ENCODE measurements at regions not wholly inside any gene's neighbourhood (a gene's known extent, or its start where the extent isn't known, plus 50 kb on each side); places are given as distances from the start of the nearest gene placed in this dataset.
A peak's percentile ranks its signal among the peaks of the same experiment; 100 is the strongest.
"Not testable (repeated sequence)": the region's sequence is repeated elsewhere in the genome, so short reads cannot be mapped to it uniquely, and the experiment has no call there.

DNA sequence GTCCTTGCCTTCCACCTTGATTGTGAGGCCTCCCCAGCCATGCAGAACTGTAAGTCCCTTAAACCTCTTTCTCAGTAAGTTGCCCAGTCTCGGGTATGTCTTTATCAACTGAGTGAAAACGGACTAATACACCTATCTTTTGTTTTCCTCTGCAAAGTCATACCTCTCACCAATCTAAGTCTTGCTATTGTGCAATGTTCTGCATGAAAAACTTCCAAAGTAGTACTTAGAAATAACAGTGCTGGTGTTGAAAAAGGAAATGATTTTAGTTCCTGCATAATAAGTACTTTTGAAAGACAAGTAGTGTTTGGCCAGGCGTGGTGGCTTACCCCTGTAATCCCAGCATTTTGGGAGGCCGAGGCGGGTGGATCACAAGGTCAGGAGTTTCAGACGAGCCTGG lies 573.5 kb downstream of the ANKRD50 start:
- DNase-seq = no peak

DNA sequence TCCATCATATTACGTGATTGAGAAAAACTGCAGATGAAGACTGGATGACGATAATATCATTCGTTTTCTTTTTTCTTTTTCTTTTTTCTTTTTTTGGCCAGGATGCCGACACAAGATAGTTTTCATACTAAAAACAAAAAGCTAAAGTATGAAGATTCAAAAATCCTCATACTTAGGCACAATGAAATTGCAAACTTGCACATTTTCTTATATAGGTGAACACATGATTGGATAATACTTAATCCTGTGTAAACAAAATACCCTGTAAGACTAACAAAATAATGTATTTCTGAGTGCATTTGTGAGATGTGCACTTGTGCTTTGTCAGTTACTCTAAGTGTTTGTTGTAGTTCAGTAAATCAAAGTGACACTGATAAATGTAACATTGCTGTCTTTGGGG lies 568.9 kb downstream of the ANKRD50 start:
- DNase-seq = no peak

DNA sequence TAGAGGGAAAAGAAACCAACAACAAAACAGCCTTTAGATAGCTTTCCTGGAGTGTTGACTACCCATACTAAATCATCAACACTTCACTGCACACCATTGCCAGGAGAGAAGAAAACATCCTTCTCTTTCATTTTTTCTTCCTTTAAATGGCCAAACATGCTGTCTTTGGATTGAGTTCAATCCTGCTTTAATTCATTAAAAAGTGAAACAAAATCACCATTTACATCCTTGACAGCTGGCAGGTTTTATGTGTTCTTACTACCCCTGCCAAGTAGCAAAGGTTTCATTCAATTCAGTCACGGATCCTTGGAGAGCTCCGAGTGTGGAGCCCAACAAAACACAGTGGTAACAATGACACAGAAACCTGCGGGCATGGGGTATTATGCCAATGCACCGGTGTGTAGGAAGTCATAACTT lies 568.3 kb downstream of the ANKRD50 start:
- peak; percentile 49 for DNase-seq

DNA sequence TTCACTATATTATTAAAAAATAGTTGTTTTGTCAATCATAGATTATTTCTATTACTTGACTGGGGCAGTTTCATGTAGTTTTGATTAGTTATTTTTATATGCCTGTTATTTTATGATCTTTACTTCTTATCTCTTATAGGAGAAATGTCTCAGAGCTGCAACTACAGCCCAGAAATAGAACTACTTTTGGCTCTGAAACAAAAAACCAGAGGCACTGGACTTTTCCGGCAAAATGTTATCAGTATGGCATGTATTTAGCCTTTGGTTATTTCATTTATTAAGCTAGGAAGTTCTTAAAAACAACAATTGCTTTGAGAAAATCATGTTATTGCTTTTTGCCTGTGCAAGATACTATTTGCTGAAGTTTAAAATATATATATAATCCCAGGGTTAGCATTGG lies 566.5 kb downstream of the ANKRD50 start:
- DNase-seq = no peak

DNA sequence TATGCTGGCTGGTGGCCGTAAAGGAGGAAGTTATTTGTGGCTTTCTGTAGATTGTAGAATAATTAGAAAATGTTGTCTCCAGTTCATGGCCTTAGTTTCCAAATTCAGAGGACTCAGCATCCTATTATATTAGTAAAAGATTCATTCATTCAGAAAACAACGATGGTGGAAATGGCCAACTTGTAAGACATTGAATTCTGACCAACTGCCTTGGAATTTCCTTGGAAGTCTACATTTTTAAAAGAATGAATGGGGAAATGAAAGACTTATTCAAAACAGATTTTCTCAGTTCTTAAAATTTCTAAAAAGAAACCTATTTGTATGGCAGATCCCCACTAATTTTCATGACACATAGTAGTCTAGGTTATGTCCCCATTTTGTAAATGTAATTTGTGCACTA lies 561.5 kb downstream of the ANKRD50 start:
- DNase-seq = no peak

DNA sequence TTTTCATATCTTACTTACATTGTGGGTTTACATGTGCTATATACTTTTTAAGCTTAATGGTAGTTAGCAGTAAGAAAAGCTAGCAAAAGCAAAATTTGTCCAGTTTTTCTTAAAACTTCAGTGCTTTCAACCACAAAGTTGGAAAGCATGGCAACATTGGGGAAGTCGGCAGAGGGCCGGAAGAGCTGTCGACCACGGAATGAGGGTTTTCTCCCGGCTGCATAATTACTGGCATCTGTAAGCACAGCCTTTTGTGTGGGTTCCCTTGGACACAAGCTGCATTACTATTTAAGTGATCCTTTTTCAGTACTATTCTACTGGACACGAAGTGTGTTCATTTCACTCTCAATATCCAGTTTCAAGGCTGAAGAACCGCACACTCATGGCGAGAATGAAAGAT lies 560.4 kb downstream of the ANKRD50 start:
- DNase-seq = no peak

DNA sequence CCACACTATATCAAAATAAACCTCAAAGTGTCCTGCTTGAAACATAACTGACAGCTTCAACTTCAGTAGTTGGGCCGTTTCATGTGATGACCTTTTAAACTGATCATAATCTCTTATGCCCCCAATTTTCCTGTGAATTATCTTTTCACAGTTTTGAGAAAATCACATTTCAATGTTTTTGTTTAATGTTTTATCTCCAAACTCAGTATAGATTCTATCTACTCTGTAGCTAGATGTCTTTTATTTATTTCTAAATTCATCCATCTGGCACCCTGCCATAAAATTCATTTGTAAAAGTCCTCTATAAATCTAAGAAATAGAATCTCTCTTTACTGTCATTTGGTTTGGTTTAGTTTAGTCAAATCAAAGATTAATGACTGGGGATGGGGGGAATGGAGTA lies 557.3 kb downstream of the ANKRD50 start:
- no peak for DNase-seq

DNA sequence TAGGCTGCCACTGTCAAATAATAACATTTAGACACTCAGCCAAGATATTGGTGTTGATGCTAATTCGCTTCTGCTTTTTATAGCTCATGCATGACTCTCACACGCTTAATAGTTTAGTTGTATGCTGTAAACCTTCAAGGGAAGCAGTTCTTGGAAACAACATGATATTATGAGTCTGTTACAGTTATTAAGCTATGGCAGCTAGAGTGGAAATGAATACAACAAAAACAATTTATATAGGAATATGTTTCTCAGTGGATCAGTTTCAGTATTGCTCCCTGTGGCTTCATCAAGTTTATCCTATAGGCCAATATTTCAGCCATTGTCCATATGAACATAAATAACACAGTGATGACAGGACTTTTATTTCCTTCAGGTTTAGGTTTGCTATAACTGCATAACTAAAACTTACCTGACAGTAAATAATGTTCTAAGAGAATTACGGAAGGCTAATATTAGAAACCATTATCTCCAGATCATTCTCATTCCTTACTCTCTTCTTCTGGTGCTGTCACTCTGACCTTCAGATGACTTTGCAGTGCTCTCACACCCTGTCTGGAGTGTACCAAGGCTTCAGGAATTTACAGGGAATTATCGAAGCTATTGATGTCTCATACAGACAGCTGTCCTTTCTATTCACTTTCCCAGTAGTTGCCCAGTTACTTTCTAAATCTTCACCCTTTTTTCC lies 555.0 kb downstream of the ANKRD50 start:
- no peak for DNase-seq

DNA sequence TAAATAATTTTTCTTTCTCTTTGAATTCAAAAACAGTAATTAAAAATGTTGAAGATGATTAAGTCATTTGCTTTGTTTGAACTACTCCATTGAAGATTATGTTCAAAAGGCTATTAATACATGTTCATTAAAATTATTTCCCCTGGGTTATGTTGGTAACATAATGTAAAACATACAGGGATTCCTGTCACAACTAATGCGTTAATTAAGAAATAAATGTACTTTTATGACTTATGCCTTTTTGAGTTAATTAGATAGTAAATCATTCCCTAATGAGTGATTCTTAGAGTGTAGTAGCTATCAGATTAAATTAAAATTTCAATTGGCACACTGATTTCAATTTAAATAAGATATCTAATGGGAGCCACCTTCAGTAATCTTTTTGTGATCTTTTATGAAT lies 549.1 kb downstream of the ANKRD50 start:
- no peak for DNase-seq

DNA sequence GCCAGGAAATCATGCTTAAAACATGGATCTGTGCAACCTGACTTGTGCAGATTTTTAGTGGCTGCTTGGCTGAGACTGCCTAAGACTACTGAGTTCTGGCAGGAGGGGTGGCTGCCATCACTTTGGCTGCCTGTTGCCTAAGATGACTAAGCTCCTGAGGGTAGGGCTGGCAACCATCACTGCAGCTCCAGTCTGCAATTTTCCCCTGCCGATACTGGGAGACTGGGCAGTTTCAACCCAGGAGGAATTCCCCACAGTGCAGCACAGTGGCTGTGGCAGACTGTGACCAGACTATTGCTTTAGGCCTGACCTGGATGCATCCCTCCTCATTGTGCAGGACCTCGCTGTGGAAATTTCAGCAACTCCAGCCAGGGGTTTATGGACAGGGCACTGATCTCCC lies 544.9 kb downstream of the ANKRD50 start:
- no peak for DNase-seq

DNA sequence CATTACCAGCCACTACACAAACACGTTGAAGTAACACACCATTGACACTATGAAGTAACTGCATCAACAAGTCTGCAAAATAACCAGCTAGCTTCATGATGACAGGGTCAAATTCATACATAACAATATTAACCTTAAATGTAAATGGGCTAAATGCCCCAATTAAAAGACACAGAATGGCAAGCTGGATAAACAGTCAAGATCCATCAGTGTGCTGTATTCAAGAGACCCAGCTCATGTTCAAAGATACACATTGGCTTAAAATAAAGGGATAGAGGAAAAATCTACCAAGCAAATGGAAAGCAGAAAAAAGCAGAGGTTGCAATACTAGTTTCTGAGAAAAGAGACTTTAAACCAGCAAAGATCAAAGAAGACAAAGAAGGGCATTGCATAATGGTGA lies 543.0 kb downstream of the ANKRD50 start:
- DNase-seq = not testable (repeated sequence)

DNA sequence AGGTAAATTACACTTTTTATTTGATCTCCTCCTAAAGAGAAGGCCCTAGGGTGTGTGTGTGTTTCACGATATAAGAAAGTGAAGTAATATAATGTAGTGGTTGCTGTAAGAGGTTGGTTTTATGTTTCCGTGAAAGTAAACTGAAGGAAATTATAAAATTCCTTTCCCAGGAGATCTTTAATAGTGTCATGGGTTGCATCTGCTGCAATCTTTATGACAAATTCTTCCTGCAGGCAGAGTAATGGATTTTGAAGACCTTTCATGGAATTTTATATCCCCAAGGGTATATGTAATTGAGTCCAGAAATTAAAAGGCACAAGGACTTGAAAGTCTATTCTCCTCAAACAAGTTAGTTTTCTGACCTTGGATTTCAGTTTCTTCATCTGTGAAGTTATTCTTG lies 538.6 kb downstream of the ANKRD50 start:
- DNase-seq = no peak

DNA sequence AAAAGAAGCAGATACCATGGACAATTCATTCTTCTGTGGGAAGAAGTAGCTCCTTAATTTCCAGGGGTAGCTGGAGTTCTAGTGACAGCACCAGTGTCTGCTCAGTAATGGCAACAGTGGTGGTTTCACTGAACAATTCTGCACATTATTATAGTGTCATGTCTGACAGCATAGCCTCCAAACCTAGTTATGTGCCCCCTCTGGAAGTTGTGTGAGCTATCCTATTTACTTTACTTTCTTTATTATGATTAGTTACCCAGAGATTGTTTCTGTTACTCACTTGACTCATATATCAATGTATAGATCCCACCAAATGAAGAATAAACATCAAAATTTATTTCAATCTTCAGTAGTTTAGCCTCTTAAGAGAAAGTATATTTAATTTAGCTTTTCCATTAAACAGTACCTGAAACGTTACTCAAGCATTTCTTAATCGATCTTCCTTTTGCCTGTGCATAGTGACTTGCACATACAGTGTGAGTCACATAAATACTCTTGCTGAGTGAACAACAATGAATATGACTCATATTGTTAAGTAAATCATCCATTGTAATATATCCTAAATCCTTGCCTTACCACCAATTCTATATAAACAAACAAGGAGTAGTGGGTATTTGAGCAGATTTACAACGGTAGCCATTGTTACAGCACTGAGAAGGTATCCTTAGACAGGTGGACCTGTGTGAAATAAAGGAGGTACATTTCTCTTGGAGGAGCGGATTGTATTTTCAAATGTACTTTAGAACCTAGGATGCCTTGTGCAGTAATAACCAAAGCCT lies 534.7 kb downstream of the ANKRD50 start:
- DNase-seq = no peak

DNA sequence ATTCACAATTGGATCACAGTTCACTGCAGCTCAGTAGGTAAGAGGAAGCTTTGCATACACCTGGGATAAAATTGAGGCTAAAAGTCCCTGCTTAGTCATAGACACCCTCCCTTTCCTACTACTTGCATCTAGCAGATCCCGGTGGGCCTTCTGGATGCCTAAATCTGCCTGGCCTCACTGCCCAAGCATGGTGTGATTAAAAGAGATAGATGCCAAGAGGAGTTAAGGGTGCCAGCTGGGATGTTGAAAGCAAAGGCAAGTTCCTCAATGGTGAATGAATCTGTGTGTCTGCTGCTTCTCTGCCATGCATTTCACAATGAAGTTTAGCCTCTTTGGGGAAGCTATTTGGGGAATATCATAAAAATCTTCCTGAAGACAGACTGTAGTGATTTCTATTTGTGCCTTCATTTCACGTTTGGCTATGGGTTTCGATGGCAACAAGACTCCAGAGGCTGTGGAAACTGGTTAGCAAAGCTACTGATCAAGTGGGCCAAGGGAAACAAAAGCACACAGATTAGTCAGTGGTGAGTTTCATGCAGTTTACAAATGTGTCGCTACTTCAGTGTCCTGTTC lies 534.0 kb downstream of the ANKRD50 start:
- no peak for DNase-seq

DNA sequence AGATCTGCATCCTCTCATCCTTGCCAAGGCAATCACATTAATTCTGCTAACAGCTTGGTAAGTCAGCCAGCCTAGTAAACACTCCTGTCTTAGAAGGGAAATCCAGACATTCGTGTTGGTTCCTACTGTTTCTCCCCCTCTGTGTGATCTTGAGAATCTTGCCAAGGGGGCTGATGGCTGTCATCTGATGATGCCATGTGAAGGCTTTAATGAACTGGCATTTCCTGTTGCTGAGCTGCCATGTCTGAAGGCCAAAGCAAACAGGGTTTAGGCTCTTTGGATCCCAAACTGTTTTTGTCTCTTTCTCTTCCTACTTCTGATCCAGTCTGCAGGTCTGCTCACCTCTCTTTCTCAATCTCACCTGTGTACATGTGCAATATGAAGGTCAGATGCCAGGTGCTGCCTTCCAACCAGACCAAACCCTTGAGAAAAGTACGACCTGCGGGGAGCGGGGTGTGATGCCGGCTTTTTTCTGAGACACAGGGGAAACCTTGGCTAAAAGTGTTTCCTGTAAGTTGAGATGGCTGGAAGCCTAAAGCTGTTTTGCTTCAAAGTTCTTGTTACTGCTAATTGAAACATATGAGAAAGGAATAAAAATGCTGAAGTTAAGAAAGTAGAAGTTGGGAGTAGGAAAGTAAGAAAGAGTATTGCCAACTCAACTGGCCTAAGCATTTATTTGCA lies 532.9 kb downstream of the ANKRD50 start:
- DNase-seq = no peak

DNA sequence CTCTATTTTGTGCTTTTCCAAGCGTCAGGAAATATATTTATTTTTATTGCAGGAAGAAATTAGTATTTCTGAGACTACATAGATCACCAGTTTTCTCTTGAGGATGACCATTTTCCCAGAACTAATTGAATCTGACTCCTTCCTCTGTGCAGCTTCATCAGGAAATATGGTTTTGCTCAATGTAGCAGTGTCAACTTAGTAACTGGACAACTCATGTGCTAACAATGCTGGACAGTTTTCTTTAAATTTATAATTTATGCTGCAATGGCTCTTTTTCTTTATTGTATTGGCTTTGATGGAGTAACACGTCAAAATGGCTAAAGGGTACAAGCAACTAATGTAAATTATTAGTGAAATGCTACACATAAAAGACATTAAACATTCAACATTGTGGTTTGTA lies 531.5 kb downstream of the ANKRD50 start:
- DNase-seq = no peak

DNA sequence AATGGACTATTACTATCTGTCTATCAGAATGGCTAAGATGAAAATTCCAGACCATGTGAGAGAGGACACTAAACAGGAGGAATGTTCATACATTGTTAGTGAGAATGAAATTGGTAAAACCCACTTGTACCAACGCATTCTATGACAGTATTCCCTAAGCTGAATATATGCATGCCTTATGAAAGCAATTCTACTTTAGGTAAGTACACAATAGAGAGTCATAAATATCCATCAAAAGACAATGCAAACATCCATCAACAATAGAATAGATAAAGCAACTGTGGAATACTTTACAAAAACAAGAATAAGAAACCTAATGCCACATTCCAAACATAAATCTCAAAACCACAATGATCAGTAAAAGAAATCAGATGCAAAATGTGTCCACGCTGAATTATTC lies 529.3 kb downstream of the ANKRD50 start:
- DNase-seq = no peak

DNA sequence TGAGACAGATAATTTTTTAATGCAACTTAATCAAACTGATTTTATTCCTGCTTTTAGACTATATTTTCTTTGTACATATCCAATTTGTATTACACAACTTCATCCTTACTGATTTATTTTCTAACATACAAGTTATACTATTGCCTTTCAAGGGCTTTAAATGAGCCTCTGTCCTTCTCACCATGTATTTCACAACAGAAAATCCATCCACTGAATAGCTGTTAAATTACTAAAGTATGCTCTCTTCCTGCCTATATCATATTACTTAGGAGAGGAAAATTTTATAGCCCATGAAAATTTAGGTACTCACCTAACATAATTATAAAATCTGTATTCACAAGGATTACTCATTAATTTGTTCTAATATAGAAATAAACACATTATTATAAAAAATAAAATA lies 528.6 kb downstream of the ANKRD50 start:
- DNase-seq = no peak

DNA sequence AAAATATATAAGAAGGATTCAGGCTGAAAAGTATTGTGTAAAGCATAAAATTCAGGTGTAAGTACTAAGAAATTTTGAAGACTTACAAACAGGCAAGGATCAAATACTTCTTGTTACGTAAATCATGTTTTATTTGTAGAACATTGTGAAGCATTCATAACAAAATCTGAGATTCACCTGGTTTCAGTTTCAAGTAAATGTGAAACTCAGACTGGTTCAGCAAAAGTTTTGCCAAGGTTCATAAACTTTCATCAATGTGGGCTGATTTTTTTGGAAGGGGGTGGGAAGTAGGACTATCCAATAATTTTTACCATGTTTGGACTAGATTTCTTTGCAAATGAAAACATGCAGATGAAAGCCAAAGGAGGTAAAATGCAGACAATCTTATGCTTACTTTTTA lies 527.7 kb downstream of the ANKRD50 start:
- no peak for DNase-seq

DNA sequence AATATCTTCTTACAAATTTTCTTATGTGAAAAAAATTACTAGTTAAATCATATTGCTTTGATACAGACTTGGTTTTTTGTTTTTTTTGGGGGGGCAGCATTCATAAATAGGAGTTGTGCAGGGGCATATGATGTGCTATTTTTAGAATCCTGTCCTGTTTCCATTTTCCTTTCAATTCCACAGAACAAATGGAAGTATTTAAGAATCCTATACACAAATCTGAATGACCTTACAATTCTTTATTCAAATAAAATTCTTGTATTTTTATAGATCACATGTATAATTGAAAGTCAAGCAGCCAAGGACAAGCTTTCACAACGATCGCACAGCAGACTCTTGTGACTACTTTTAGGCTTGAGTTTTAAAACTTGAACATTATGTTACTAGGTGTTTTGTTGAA lies 523.9 kb downstream of the ANKRD50 start:
- DNase-seq = no peak

DNA sequence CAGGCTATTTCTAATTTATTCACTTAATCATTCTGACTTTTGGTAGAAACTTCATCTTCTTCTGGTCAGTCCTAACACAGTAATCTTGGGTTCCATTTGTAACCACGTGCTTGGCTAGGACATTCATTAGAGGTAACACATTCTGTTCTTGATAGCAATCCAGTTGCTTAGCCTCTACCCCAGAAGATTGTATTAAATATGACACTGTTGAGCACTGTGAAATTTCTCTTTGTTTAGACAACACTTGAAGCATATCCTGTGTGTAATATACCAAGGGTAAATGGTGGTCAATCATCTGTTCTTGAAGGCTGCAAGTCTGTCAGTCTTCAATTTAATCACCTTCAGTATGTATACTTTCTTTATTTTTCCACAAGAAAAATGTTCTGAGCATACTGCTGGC lies 523.0 kb downstream of the ANKRD50 start:
- DNase-seq = no peak

DNA sequence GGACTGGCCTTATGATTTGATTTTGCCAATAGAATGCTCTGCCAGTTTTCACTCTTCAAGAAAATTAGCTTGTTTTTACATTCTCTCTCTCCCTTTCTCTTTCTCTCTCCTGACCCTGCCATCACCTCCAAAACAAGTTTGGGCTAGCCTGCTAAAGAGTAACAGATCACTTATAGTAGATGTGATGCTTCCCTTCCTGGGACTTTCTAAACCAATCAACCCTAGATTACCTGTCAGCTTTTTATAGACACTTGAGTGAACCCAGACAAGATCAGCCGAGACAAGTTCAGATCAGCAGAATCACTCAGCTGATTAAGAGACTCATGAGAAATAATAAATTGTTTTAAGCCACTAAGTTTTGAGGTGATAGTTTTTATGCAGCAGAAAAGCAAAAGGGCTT lies 521.2 kb downstream of the ANKRD50 start:
- DNase-seq = no peak

DNA sequence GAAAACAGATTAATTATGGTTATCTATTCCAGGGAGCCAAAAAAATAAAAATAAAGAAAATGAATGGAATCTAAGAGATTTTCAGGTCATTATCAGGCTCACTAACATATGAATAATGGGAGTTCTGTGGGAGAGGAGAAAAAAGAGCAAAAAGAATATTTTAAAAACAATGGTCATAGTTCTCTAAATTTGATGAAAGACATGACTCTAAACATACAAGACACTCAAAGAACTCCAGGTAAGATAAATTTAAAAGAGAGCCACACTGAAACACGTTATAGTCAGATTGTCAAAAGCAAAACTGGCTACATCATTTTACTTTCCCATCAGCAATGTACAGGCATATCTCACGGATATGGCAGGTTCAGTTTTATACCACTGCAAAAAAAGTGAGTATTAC lies 520.0 kb downstream of the ANKRD50 start:
- DNase-seq = no peak

DNA sequence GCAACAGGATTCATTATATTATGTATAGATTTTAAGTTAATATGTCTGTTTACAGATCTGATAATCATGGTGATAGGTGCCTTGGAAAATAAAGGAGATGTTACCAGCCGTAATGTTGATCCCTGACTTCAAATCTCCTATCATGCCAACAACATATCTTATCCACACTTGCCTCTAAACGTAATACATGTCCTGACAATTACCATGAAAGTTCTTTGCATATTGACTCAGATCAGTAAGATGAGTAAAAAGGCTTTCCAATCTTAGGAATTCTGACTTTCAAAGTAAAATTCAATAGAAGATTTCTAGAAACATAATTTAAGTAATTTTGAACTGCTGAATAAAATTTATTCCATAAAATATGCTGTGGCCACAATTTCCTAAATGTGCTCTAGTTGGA lies 513.3 kb downstream of the ANKRD50 start:
- no peak for DNase-seq

All from NCI-H774 (cell line).